Endothelial cell (in vitro differentiated cells): ENCODE measurements at regions not wholly inside any gene's neighbourhood (a gene's known extent, or its start where the extent isn't known, plus 50 kb on each side); places are given as distances from the start of the nearest gene placed in this dataset.

Experiments
- DNase-seq: peaks from one replicate; pipeline ENCODE4 v3.0.0; 2021; ENCODE audit warnings: low spot score
- H3K27ac Mint-ChIP-seq: one replicate; pipeline ENCODE4 v1.8.0; 2021; ENCODE audit warnings: mixed read lengths, inconsistent platforms; ENCODE audit not compliant: unreplicated experiment
- H3K27me3 Mint-ChIP-seq: one replicate; pipeline ENCODE4 v1.8.0; 2021; ENCODE audit warnings: mild to moderate bottlenecking, moderate library complexity, mixed read lengths, inconsistent platforms; ENCODE audit not compliant: unreplicated experiment
- H3K36me3 Mint-ChIP-seq: one replicate; pipeline ENCODE4 v1.8.0; 2021; ENCODE audit warnings: mild to moderate bottlenecking, low read depth, mixed read lengths, inconsistent platforms; ENCODE audit not compliant: unreplicated experiment
- H3K4me1 Mint-ChIP-seq: one replicate; pipeline ENCODE4 v1.8.0; 2021; ENCODE audit warnings: mild to moderate bottlenecking, mixed read lengths, inconsistent platforms; ENCODE audit not compliant: unreplicated experiment
- H3K4me3 Mint-ChIP-seq: one replicate; pipeline ENCODE4 v1.8.0; 2021; ENCODE audit warnings: mild to moderate bottlenecking, mixed read lengths, inconsistent platforms; ENCODE audit not compliant: unreplicated experiment
- H3K9me3 Mint-ChIP-seq: one replicate; pipeline ENCODE4 v1.8.0; 2021; ENCODE audit warnings: mixed read lengths, inconsistent platforms; ENCODE audit not compliant: unreplicated experiment
- CTCF ChIP-seq: fragments of 200-600 bp; sonication (generic); IDR thresholded peaks from one replicate; pipeline ENCODE4 v1.5.0; 2021; ENCODE audit warnings: antibody characterized with exemption; ENCODE audit not compliant: unreplicated experiment

- H3K4me1 Mint-ChIP-seq = peaks cover 8% of the 10 kb centered on the region
- H3K27me3 Mint-ChIP-seq = no peaks in the 10 kb centered on the region
- no peaks in the 10 kb centered on the region for H3K36me3 Mint-ChIP-seq
- no peak overlapping the region for H3K4me3 Mint-ChIP-seq
- no peak overlapping the region for H3K27ac Mint-ChIP-seq
- H3K9me3 Mint-ChIP-seq = no peaks in the 10 kb centered on the region
- TF ChIP-seq CTCF = no peak
- no peak for DNase-seq
These were observed 160.8 kb upstream of the KRR1 start for GRCh38 chr12:75672200-75672599.

GRCh38 chr12:75670216-75670615 is 158.8 kb upstream of the KRR1 start:
- no peak overlapping the region for H3K27ac Mint-ChIP-seq
- H3K36me3 Mint-ChIP-seq = no peaks in the 10 kb centered on the region
- TF ChIP-seq CTCF = no peak

GRCh38 chr12:75666939-75667334 is 155.5 kb upstream of the KRR1 start:
- no peak overlapping the region for H3K4me3 Mint-ChIP-seq

More at GRCh38 chr12:75670216-75670615, 158.8 kb upstream of the KRR1 start:
- Mint-ChIP-seq H3K4me3 (no peak overlapping the region), H3K27me3 (no peaks in the 10 kb centered on the region), H3K4me1 (peaks cover 16% of the 10 kb centered on the region), H3K9me3 (no peaks in the 10 kb centered on the region)
- no peak for DNase-seq

GRCh38 chr12:75666126-75666938 is 154.9 kb upstream of the KRR1 start:
- Mint-ChIP-seq H3K36me3 (no peaks in the 10 kb centered on the region), H3K9me3 (no peaks in the 10 kb centered on the region), H3K27ac (no peak overlapping the region), H3K27me3 (no peaks in the 10 kb centered on the region), H3K4me3 (no peak overlapping the region), H3K4me1 (peaks cover 13% of the 10 kb centered on the region)
- DNase-seq = no peak
- no peak for TF ChIP-seq CTCF

More at GRCh38 chr12:75666939-75667334, 155.5 kb upstream of the KRR1 start:
- no peaks in the 10 kb centered on the region for H3K9me3 Mint-ChIP-seq
- peaks cover 13% of the 10 kb centered on the region for H3K4me1 Mint-ChIP-seq
- TF ChIP-seq CTCF = no peak
- H3K36me3 Mint-ChIP-seq = no peaks in the 10 kb centered on the region
- H3K27me3 Mint-ChIP-seq = no peaks in the 10 kb centered on the region
- DNase-seq = no peak
- no peak overlapping the region for H3K27ac Mint-ChIP-seq

- DNase-seq = no peak
These were observed 153.8 kb upstream of the KRR1 start for GRCh38 chr12:75665216-75665615.

More at GRCh38 chr12:75665216-75665615, 153.8 kb upstream of the KRR1 start:
- no peaks in the 10 kb centered on the region for H3K36me3 Mint-ChIP-seq
- H3K4me1 Mint-ChIP-seq = peaks cover 13% of the 10 kb centered on the region
- H3K9me3 Mint-ChIP-seq = no peaks in the 10 kb centered on the region
- no peak overlapping the region for H3K4me3 Mint-ChIP-seq
- no peaks in the 10 kb centered on the region for H3K27me3 Mint-ChIP-seq
- TF ChIP-seq CTCF = no peak
- H3K27ac Mint-ChIP-seq = no peak overlapping the region
